Body of pancreas (tissue), 4 donors: ENCODE measurements at regions not wholly inside any gene's neighbourhood (a gene's known extent, or its start where the extent isn't known, plus 50 kb on each side); places are given as distances from the start of the nearest gene placed in this dataset.

ENCODE experiments used
- CTCF ChIP-seq, 7 experiments: fragments of 450-650 bp in 4 of 7; fragments of 200-600 bp in 3 of 7; sonication (generic) in 3 of 7; IDR thresholded peaks; one replicate each; pipeline ENCODE4 v1.5.1; 2016 to 2019; ENCODE audit warnings: antibody characterized with exemption in 7 of 7
- POLR2A ChIP-seq, 3 donors: fragments of 450-650 bp; IDR thresholded peaks; one replicate each; pipeline ENCODE4 v1.6.1; 2016; ENCODE audit warnings: antibody characterized with exemption in 3 of 3, mild to moderate bottlenecking in 2 of 3

DNA sequence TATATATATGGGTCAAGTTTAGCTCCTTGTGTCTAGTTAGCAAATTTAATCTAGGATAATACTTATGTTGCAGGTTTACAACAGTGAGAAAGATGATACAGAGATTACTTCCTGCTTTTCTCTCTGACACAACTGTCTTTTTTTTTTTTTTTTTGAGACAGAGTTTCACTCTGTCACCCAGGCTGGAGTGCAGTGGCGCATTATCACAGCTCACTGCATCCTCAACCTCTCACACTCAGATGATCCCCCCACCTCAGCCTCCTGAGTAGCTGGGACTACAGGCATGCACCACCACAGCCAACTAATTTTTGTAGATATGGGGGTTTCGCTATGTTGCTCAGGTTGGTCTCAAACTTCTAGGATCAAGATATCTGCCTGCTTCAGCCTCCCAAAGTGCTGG lies 706.9 kb upstream of the SOX9 start:
- TF ChIP-seq CTCF (IDR thresholded peaks at IDR 0.05): no peak
- TF ChIP-seq POLR2A (IDR thresholded peaks at IDR 0.05): no peak
